GM23338 (cell line): ENCODE measurements at regions not wholly inside any gene's neighbourhood (a gene's known extent, or its start where the extent isn't known, plus 50 kb on each side); places are given as distances from the start of the nearest gene placed in this dataset.

Experiments
- ATAC-seq: fragments of 200-7000 bp; cut with Tn5 transposase; 3 replicates; pipeline ENCODE4 v1.9.1; 2020
- DNase-seq: peaks from one replicate; pipeline ENCODE4 v3.0.0-alpha.2; 2015; ENCODE audit warnings: low spot score
- H2AFZ ChIP-seq: fragments of 200-600 bp; sonication (generic); 2 replicates; pipeline ENCODE4 v1.8.0; 2016; ENCODE audit warnings: antibody characterized with exemption, mild to moderate bottlenecking, moderate library complexity
- H3F3A ChIP-seq: fragments of 200-600 bp; sonication (generic); replicated peaks from 2 replicates; pipeline ENCODE4 v1.8.0; 2017; ENCODE audit warnings: antibody characterized with exemption, mixed run types, low read depth
- H3K27ac ChIP-seq: fragments of 200-600 bp; sonication (generic); 2 replicates; pipeline ENCODE4 v1.6.1; 2016; ENCODE audit warnings: low read depth
- H3K27me3 ChIP-seq: fragments of 200-600 bp; sonication (generic); 2 replicates; pipeline ENCODE4 v1.8.0; 2016; ENCODE audit warnings: mild to moderate bottlenecking, mixed run types, moderate library complexity; ENCODE audit not compliant: insufficient read depth
- H3K36me3 ChIP-seq: fragments of 200-600 bp; sonication (generic); 2 replicates; pipeline ENCODE4 v1.8.0; 2016; ENCODE audit warnings: mild to moderate bottlenecking; ENCODE audit not compliant: insufficient read depth
- H3K4me1 ChIP-seq: fragments of 200-600 bp; sonication (generic); 2 replicates; pipeline ENCODE4 v1.8.0; 2016; ENCODE audit warnings: mild to moderate bottlenecking, moderate library complexity; ENCODE audit not compliant: insufficient read depth
- H3K4me2 ChIP-seq: fragments of 200-600 bp; sonication (generic); 2 replicates; pipeline ENCODE4 v1.7.1; 2017; ENCODE audit warnings: mixed run types
- H3K4me3 ChIP-seq: fragments of 200-600 bp; sonication (generic); 2 replicates; pipeline ENCODE4 v1.6.1; 2016; ENCODE audit warnings: mixed run types
- H3K79me2 ChIP-seq: fragments of 200-600 bp; sonication (generic); replicated peaks from 2 replicates; pipeline ENCODE4 v1.8.0; 2017; ENCODE audit warnings: mild to moderate bottlenecking; ENCODE audit not compliant: insufficient read depth
- H3K9me2 ChIP-seq: fragments of 200-600 bp; sonication (generic); 2 replicates; pipeline ENCODE4 v1.8.0; 2017; ENCODE audit not compliant: insufficient read depth
- H4K20me1 ChIP-seq: fragments of 200-600 bp; sonication (generic); replicated peaks from 2 replicates; pipeline ENCODE4 v1.8.0; 2017; ENCODE audit warnings: mild to moderate bottlenecking; ENCODE audit not compliant: insufficient read depth
- H3K27ac Mint-ChIP-seq: 2 replicates; pipeline ENCODE4 v1.8.0; 2020; ENCODE audit warnings: inconsistent platforms, mild to moderate bottlenecking, moderate library complexity, mixed read lengths
- H3K27me3 Mint-ChIP-seq: 3 replicates; pipeline ENCODE4 v1.8.0; 2022; ENCODE audit warnings: low read depth, mild to moderate bottlenecking, moderate library complexity, mixed read lengths, inconsistent platforms; ENCODE audit not compliant: insufficient read depth, poor library complexity
- H3K36me3 Mint-ChIP-seq: 3 replicates; pipeline ENCODE4 v1.8.0; 2021; ENCODE audit warnings: low read depth, mild to moderate bottlenecking, inconsistent platforms, moderate library complexity, mixed read lengths
- H3K4me1 Mint-ChIP-seq: 3 replicates; pipeline ENCODE4 v1.8.0; 2020; ENCODE audit warnings: mild to moderate bottlenecking, inconsistent platforms, mixed read lengths
- H3K4me3 Mint-ChIP-seq: 3 replicates; pipeline ENCODE4 v1.8.0; 2021; ENCODE audit warnings: moderate library complexity, mild to moderate bottlenecking, inconsistent platforms, mixed read lengths
- H3K9me3 Mint-ChIP-seq: 3 replicates; pipeline ENCODE4 v1.8.0; 2020; ENCODE audit warnings: moderate library complexity, mild to moderate bottlenecking, inconsistent platforms, mixed read lengths
- CTCF ChIP-seq, 2 experiments: fragments of 200-600 bp in 1 of 2; sonication (generic) in 1 of 2; conservative IDR thresholded peaks; 2 replicates each; pipeline versions ENCODE4 v1.5.1 to v1.6.1; 2016 to 2017; ENCODE audit warnings: antibody characterized with exemption in 2 of 2, low read depth in 2 of 2, mild to moderate bottlenecking in 2 of 2, moderate library complexity in 1 of 2
- EZH2 ChIP-seq: fragments of 200-600 bp; sonication (generic); IDR thresholded peaks from one replicate; pipeline ENCODE4 v1.8.0; 2017; ENCODE audit warnings: antibody characterized with exemption, mild to moderate bottlenecking, low read depth; ENCODE audit not compliant: unreplicated experiment
- REST ChIP-seq: IDR thresholded peaks from one replicate; pipeline ENCODE4 v1.6.1; 2018; ENCODE audit warnings: antibody characterized with exemption; ENCODE audit not compliant: unreplicated experiment
- ZNF331 ChIP-seq: fragments of 250-450 bp; sonication (Bioruptor Pico); IDR thresholded peaks from 2 replicates; pipeline ENCODE4 v1.5.0; 2020; ENCODE audit warnings: low read depth, mild to moderate bottlenecking, moderate library complexity
- TF ChIP-seq, protein P1 (sequence below): IDR thresholded peaks from 2 replicates; pipeline ENCODE4 v1.6.1; 2016; ENCODE audit warnings: antibody characterized with exemption
- TF ChIP-seq, protein P2 (sequence below): fragments of 250-450 bp; sonication (Bioruptor Pico); IDR thresholded peaks from 2 replicates; pipeline ENCODE4 v1.5.0; 2020; ENCODE audit warnings: mild to moderate bottlenecking, moderate library complexity

- TF ChIP-seq, protein P1, sequence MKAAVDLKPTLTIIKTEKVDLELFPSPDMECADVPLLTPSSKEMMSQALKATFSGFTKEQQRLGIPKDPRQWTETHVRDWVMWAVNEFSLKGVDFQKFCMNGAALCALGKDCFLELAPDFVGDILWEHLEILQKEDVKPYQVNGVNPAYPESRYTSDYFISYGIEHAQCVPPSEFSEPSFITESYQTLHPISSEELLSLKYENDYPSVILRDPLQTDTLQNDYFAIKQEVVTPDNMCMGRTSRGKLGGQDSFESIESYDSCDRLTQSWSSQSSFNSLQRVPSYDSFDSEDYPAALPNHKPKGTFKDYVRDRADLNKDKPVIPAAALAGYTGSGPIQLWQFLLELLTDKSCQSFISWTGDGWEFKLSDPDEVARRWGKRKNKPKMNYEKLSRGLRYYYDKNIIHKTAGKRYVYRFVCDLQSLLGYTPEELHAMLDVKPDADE, result no peak
- no peak for TF ChIP-seq ZNF331 (CRISPR knock-in tag)
- no peak for TF ChIP-seq EZH2
Observed at GRCh38 chr13:34593658-34594057, 348.4 kb upstream of the NBEA start (continued).

GRCh38 chr13:34594507-34594906 lies 347.6 kb upstream of the NBEA start:
- TF ChIP-seq CTCF (conservative IDR thresholded peaks at IDR 0.05; ENCODE audit: low read depth in 2 of 2), result no peak
- H3K27ac ChIP-seq, result no peak overlapping the region
- no peaks in the 10 kb centered on the region for H3K4me1 ChIP-seq
- Mint-ChIP-seq H3K4me3 (no peak overlapping the region), H3K27ac (no peak overlapping the region), H3K27me3 (no peaks in the 10 kb centered on the region), H3K4me1 (peaks cover 12% of the 10 kb centered on the region; the same call in 2 of the 3 replicates), H3K36me3 (peaks cover 13% of the 10 kb centered on the region; the same call in 2 of the 3 replicates), H3K9me3 (peaks cover 12% of the 10 kb centered on the region; the same call in 2 of the 3 replicates)
- DNase-seq (no peak), ATAC-seq (no peak)
- no peaks in the 10 kb centered on the region for H3K79me2 ChIP-seq
- no peak overlapping the region for H3K4me3 ChIP-seq
- no peak overlapping the region for H3K4me2 ChIP-seq
- no peaks in the 10 kb centered on the region for H3K36me3 ChIP-seq
- H2AFZ ChIP-seq, result no peak overlapping the region
- H4K20me1 ChIP-seq, result no peaks in the 10 kb centered on the region
- H3K27me3 ChIP-seq, result no peaks in the 10 kb centered on the region
- H3K9me2 ChIP-seq, result peaks cover 14% of the 10 kb centered on the region; the same call in 1 of the 2 replicates
- H3F3A ChIP-seq, result no peaks in the 10 kb centered on the region

DNA sequence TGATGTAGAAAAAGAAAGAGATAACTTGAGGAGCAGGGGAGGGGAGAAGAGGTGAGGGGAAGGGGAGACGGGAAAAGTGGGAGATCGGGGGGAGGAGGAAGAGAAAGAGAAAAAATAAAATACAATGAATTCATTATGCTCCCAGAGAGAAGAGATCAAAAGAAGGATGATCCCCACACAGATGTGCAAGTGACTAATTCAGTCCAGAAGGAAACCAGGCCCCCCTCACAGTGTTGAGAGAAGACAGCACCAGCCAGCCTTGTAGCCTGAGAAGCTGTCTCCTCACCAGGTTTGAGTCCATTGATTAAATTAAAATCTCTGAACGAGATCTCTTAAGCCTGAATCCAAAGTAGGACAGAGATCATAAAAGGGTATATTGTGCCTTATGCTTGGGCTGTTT lies 333.7 kb upstream of the NBEA start:
- no peak overlapping the region for H3K4me3 ChIP-seq
- Mint-ChIP-seq H3K27me3 (peaks cover 4% of the 10 kb centered on the region), H3K36me3 (no peaks in the 10 kb centered on the region), H3K4me1 (peaks cover 8% of the 10 kb centered on the region; the same call in 2 of the 3 replicates), H3K4me3 (no peak overlapping the region), H3K27ac (no peak overlapping the region), H3K9me3 (no peaks in the 10 kb centered on the region)
- H3K27ac ChIP-seq, result no peak overlapping the region
- no peaks in the 10 kb centered on the region for H3K27me3 ChIP-seq
- DNase-seq, result no peak
- H2AFZ ChIP-seq, result no peak overlapping the region
- no peaks in the 10 kb centered on the region for H4K20me1 ChIP-seq
- H3F3A ChIP-seq, result no peaks in the 10 kb centered on the region
- no peak overlapping the region for H3K4me2 ChIP-seq
- no peaks in the 10 kb centered on the region for H3K4me1 ChIP-seq
- H3K36me3 ChIP-seq, result no peaks in the 10 kb centered on the region
- H3K79me2 ChIP-seq, result no peaks in the 10 kb centered on the region
- H3K9me2 ChIP-seq, result peaks cover 19% of the 10 kb centered on the region; the same call in 1 of the 2 replicates
- ATAC-seq, result no peak
- no peak for TF ChIP-seq REST
- TF ChIP-seq, protein P2, sequence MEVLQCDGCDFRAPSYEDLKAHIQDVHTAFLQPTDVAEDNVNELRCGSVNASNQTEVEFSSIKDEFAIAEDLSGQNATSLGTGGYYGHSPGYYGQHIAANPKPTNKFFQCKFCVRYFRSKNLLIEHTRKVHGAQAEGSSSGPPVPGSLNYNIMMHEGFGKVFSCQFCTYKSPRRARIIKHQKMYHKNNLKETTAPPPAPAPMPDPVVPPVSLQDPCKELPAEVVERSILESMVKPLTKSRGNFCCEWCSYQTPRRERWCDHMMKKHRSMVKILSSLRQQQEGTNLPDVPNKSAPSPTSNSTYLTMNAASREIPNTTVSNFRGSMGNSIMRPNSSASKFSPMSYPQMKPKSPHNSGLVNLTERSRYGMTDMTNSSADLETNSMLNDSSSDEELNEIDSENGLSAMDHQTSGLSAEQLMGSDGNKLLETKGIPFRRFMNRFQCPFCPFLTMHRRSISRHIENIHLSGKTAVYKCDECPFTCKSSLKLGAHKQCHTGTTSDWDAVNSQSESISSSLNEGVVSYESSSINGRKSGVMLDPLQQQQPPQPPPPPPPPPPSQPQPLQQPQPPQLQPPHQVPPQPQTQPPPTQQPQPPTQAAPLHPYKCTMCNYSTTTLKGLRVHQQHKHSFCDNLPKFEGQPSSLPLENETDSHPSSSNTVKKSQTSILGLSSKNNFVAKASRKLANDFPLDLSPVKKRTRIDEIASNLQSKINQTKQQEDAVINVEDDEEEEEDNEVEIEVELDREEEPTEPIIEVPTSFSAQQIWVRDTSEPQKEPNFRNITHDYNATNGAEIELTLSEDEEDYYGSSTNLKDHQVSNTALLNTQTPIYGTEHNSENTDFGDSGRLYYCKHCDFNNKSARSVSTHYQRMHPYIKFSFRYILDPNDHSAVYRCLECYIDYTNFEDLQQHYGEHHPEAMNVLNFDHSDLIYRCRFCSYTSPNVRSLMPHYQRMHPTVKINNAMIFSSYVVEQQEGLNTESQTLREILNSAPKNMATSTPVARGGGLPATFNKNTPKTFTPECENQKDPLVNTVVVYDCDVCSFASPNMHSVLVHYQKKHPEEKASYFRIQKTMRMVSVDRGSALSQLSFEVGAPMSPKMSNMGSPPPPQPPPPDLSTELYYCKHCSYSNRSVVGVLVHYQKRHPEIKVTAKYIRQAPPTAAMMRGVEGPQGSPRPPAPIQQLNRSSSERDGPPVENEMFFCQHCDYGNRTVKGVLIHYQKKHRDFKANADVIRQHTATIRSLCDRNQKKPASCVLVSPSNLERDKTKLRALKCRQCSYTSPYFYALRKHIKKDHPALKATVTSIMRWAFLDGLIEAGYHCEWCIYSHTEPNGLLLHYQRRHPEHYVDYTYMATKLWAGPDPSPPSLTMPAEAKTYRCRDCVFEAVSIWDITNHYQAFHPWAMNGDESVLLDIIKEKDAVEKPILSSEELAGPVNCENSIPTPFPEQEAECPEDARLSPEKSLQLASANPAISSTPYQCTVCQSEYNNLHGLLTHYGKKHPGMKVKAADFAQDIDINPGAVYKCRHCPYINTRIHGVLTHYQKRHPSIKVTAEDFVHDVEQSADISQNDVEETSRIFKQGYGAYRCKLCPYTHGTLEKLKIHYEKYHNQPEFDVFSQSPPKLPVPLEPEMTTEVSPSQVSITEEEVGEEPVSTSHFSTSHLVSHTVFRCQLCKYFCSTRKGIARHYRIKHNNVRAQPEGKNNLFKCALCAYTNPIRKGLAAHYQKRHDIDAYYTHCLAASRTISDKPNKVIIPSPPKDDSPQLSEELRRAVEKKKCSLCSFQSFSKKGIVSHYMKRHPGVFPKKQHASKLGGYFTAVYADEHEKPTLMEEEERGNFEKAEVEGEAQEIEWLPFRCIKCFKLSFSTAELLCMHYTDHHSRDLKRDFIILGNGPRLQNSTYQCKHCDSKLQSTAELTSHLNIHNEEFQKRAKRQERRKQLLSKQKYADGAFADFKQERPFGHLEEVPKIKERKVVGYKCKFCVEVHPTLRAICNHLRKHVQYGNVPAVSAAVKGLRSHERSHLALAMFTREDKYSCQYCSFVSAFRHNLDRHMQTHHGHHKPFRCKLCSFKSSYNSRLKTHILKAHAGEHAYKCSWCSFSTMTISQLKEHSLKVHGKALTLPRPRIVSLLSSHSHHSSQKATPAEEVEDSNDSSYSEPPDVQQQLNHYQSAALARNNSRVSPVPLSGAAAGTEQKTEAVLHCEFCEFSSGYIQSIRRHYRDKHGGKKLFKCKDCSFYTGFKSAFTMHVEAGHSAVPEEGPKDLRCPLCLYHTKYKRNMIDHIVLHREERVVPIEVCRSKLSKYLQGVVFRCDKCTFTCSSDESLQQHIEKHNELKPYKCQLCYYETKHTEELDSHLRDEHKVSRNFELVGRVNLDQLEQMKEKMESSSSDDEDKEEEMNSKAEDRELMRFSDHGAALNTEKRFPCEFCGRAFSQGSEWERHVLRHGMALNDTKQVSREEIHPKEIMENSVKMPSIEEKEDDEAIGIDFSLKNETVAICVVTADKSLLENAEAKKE (CRISPR knock-in tag), result no peak
